Occipital lobe (tissue), 1 donor: ENCODE measurements at regions not wholly inside any gene's neighbourhood (a gene's known extent, or its start where the extent isn't known, plus 50 kb on each side); places are given as distances from the start of the nearest gene placed in this dataset.

ENCODE experiments used
- DNase-seq: peaks from one replicate; lab custom pipeline; 2025; lab: John Stamatoyannopoulos, UW

DNA sequence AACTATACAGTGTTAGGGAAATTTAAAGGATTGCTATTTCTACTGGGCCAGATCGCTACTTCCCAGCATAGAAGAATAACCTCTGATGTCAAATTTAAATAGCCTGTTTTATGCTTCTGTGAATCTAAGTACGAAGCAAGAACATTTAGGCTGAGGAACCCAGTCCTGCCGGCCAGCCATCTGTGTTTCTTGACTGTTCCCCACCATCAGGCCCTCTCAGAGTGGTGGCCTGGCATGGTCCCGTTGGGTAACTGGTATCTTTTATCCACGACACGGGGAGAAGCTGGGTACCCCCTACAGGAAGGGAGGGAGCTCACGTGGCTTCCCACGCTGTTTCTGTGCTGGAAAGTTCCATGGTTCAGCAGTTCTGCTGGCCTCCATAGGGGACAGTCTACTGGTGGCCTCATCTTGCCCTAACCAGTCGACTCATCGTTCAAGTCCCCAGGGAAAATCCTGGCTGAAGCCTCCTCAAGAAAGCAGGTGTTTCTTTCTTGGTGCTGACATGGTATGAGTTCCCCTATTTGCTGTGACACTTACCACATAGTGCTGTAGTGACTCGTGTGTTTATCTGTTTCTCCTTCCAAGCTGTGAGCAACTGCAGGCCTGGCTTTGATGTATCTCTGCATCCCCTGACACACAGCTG, 201.7 kb upstream of the NLRP1 start:
- no peak for DNase-seq

DNA sequence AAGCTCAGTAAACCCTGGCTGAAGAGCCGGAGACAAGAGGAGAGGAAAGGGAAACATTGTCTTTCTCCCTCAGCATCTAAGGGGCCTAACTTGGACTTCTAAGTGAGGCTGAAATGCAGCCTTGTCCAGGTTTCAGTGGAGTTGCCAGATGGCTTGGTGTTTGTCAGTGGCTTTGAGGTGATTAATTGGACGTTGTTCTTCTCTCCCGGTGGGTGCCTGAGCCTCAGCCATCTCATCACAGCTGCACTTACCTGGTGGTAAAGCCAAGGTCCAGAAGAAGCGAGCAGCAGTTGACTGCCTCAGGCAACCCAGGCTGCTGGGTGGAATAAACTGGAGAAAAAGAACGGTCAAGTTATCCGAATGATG, 202.2 kb upstream of the NLRP1 start:
- no peak for DNase-seq

DNA sequence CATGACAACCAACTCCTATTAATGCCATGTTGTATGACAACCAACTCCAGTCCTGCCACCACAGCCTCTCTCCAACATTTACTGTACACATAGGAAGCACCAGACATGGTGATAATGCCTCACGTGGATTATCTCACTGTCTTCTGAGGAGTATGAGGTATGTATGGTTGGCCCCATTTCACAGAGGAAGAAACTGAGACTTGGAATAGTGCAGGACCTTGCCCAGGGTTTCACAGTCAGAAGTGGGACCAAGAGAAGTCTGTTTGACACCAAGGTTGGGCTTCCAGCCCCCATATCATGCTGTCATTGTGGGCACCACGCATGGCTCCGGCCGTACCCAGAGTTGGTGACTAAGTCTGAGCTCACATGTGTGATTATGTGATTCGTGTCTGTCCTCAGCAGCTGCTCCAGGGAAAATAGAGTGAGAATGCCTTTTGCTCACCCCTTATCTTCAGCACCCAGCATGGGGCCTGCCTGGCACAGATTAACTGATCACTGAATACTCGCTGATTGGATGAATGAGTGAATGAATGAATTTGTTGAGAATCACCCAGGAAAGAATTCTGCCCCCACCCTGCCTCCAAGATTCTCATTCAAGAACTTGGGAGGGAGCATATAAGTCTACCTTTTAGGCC, 204.1 kb upstream of the NLRP1 start:
- DNase-seq, result no peak

DNA sequence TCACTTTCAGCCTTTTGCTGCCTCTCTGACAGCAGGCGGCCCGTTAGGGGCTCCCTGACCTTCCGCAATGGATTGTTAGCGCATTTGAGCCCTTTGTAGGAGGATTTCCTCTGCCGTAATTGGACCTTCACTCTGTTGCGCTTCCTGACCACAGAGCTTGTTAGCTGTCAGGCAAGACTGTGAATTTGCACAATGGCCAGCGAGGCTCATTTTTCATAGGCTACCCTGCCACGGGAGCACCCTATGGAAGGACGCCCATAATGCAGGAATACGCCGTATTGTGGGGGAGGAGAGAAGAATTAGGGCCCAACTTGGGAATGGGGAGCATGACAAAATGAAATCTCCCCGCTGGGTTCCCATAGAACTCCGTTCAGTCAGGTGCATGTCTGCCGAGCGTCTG, 205.2 kb upstream of the NLRP1 start:
- no peak for DNase-seq

DNA sequence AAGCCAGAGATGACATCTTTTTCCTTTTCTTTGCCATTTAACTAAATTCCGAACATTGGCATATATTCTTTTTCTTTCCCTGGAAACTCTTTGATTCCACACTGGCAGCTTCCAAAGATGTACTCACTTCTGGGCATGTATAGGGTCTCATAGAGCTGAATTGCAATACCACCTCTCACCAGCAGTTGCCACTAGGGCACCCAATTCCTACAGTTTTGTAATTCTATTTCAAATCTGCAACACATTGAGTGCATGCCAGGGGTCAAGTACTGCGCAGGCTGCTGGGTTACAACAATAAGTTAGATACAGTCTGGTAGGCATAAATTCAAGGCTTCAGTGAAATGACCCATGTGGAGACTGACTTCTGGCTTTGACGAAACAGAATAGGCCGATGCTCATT, 208.8 kb upstream of the NLRP1 start:
- DNase-seq, result no peak

DNA sequence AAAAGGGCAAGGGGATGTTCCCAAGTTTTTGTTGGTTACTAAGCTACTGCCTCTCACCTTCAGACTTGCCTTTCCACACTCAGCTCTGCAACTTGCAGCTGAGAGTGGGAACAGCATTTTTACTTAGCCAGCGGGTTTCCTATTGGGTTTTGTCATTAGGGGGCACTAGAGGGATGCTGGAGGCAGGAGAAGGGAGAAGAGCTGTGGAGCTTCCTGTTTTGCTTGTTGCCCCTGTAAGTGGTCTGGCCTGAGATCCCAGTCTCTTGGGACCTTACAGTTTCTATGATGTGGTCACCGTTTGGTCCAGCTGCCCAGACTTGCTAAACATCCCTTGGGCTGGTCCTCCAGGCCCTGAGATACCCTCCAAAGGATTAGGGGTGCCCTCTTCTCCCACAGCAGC, 209.6 kb upstream of the NLRP1 start:
- no peak for DNase-seq

DNA sequence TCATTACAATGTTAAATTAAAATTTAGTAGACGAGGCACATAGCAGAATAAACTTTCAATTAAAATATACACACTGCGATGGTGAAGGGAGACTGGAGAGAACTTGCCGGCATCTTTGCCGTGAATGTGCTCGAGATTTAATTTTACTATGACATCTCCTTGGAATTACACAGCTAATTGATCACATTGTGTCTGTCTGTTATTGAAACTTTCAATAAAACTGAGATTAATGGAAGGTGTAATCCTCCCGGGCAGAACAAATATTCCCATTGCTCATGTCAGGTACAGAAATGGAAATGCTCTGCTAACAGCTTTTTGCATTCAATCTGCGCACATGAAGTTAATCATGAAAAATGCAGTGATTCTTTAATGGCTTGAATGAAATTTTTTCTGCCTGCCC, 210.1 kb upstream of the NLRP1 start:
- no peak for DNase-seq

DNA sequence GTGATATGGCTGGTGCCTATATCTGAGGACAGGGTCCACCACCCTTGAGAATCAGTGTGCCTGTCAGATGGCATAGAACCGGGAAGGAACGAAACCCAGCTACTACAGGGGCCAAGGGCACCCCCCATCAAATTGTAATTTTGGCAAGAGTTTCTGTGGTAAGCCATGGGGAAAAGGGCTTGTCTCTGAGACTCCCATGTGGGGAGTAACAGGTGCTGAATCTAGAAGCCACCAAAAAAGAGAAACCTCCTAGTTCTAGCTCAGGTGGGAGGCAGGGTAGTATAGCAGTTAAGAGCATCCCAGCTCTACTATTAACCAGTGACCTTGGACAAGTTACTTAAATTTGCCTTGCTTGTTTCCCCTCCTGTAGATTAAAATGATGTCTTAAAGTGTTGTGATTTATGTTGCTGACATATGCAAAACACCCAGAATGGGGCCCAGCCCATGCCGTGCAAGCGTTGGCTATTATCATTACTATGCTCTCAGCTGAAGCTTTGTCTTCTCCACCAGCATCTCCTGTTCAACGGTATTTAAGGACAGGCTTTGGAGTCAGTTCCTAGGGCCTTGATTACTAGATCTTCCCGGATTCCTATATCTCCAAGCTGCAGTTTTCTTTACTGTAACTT, 210.7 kb upstream of the NLRP1 start:
- DNase-seq, result no peak

DNA sequence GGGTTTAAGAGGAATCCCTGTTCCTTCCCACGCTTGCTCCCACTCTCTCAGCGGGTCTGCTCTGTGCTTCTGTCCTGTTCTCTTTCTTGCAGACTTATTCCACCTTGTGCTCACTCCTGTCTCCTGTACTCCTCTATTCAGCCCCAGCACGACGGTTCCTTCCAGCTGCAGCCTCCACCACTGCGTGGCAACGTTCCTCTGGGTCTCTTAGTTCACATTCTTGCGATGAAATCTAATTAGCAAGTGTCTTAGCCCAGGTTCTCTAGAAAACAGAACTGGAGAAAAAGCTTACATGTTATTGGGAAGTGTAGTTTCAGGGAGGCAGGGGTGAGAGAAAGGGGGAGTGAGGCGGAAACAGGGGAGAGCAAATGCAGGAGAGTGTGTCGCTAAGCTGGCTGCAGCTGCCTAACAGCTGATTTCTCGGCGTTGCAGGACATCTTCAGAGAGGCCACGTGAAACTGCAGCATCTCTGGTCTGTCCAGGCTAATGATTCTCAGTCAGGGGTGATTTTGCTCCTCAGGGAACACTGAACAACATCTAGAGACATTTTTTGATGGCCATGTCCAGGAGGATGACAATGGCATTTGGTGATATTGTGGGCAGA, 213.2 kb upstream of the NLRP1 start:
- no peak for DNase-seq

DNA sequence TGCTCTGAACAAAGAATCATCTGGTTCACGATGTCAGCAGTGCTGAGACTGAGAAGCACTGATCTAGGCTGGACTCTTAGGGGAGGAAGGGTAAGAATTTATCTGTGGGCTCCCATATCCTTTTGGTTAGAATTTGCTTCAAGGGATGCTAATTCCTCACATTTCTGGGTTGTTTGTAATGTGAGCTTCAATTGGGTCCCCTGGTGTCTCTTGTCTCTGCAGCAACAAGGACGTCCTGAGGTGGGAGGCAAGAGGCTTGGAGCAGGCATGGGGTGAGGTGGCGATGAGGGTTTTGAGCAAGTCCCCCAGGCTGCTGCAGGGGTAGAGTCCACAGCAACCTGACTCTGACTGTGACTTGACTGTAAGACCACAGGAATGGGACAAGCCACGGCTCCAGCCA, 213.8 kb upstream of the NLRP1 start:
- no peak for DNase-seq

DNA sequence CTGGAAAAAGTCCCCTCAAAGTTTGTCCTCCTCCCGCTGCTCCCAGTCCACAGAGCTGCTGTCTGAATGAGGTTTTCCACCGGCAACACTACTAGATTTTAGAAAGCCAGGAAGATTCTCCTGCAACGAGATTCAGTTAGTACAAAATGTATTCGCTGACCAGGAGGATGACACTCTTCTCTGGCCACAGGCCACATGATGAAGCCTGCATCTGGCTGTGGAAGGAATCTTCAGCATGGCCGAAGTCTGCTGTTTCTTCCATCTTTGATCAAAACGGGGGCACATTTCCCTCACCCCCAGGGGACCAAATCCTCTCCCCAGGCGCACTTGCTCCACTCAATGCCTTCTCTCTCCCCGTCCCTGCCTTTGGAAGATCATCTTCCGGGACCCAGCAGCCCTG, 215.8 kb upstream of the NLRP1 start:
- no peak for DNase-seq

DNA sequence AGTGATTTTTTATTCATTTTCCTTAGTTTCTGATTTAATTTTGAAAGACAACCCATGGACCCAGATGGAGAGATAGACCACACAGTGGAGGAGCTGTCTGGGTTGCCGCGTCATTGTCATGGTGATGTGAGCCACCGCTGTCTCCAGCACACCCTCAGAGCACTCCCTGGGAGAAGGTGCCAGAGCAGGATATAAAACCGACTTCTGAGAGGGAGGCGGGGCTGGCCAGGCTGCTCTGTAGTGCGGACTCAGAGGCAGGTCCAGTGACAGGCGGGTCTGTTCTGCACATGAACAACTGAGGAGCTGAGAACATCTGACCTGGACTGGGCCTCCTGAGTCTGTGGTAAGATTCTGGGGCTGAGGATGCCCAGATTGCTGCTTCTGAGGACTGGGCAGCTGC, 216.3 kb upstream of the NLRP1 start:
- no peak for DNase-seq

DNA sequence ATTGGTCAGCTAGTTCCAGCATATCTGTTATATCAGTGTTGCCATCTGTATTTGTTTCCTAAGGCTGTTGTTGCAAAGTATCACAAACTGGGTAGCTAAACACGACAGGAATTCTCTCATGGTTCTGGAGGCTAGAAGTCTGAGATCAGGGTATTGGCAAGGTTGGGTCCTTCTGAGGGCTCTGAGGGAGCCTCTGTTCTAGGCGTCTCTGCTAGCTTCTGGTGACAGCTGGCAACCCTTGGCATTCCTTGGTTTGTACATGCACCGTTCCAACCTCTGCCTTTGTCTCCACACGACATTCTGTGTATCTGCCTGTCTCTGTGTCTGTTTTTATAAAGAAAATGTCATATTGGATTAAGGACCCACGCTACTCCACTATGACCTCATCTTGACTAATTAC, 219.9 kb upstream of the NLRP1 start:
- no peak for DNase-seq

DNA sequence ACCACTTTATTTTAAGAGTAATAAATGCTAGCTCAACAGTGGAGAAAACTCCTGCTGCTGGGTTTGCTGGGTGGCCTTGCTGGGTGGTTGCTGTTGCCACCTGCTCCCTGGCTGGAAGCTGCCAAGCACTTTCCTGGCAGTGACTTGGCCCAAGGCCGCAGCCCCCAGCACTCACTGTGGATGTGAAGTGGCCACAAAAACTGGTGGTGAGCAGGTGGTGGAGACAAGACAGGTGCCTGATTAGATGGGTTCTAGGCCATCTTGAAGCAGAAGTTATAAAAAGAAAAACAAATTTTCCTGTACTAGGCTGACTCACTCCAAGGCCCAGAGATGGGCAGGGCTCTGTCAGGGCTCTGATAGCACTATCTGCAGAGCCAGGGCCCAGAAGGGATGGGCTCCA, 224.7 kb upstream of the NLRP1 start:
- no peak for DNase-seq

DNA sequence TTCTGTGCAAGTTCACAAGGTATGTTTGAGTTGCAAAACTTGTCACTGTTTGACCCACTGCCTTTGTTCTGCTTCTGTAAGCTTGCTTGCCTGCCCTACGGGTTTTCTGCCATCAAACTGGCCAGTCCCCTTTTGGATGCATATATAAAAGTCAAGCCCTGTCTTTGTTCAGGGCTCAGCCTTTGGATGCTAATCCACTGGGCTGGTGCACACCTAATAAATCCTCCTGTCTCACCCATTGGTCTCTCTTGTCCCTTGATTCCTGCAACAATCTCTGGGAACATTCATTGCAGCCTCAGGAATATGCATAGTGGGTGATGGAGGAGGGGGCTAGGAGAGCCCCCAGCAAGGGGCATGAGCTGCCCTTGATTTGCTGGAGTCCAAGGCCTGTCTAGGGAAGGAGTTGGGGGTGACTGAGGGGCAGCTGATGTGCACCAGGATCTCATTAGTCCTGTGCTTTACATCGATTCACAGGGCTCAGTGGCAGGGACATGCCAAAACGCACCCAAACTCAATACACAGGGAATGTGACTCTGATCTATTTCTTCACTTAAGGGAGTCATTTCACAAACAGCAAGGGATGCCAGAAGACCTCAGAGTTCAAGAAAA, 225.4 kb upstream of the NLRP1 start:
- DNase-seq, result no peak

DNA sequence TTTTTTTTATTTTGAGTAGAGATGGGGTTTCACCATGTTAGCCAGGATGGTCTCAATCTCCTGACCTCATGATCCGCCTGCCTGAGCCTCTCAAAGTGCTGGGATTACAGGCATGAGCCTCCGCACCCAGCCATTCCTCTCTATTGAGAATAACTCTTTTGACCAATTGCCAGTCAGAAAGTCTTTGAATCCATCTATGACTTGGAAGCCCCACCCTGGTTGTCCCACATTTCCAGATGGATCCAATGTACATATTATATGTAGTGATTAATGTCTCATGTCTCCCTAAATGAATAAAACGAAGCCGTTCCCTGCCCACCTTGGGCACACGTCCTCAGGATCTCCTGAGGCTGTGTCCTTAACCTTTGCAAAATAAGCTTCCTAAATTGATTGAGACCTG, 228.3 kb upstream of the NLRP1 start:
- DNase-seq, result no peak

DNA sequence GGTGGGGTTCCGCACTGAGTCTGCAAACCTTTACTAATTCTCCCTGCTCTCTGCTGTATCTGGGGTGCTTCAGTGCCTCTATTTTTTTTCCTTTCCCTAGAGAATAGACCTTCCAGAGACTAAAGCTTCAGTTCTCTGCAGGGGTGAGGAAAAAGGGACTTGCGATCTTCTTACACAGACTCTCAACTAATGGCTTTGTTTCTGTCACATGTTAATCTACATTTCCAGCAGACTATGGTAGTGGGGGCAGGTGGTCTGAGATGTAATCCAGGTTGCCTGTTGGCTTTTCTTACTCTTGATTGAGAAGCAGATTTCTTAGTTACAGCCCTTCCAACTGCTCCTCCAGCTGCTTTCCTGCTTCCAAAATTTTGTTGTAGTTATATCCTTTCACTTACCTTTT, 229.0 kb upstream of the NLRP1 start:
- no peak for DNase-seq

DNA sequence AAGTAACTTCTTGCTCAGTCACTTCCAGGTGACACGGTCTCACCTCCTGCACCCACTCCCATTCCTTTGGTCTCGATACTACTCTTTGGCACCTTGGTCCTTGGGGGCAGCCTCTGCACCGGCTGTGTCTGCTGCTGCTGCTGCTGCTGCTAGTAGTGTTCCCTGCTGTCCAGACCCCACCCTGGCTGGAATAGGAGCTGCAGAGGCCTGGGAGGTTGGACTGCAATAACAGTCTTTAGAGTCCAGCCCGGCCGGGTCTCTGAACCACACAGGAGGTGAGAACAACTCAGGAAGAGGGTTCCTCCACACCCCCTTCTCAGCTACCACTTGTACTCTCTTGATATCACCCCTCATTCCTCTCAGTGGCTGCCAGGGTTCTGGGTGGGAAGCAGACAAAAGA, 231.1 kb upstream of the NLRP1 start:
- no peak for DNase-seq

DNA sequence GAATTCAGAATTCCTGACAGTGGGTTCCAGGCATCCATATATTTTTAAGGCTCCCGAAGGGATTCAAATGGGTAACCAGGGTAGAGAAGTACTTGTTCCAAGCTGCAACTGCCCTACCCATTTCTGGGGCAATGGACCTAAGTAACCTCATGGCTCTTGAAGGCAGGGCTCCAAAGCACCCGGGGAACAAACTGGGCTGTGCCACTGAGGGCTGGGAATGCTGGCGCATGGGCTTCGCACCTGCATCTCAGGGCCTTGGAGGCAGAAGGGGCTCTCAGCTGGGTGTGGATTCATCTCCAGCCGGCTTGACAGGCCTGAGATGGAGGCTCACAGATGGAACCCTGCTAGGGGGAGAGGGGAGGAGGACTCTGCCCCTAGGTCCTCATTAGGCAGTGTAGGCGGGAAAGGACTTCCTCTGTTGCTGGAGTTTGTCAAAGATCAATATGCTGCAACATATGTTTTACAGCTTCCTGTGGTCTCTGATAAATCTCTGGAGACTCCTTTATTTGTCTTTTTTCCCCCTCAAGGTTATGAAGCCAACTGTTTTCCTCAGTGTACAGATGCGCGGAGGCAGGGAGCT, 232.3 kb upstream of the NLRP1 start:
- DNase-seq, result no peak

DNA sequence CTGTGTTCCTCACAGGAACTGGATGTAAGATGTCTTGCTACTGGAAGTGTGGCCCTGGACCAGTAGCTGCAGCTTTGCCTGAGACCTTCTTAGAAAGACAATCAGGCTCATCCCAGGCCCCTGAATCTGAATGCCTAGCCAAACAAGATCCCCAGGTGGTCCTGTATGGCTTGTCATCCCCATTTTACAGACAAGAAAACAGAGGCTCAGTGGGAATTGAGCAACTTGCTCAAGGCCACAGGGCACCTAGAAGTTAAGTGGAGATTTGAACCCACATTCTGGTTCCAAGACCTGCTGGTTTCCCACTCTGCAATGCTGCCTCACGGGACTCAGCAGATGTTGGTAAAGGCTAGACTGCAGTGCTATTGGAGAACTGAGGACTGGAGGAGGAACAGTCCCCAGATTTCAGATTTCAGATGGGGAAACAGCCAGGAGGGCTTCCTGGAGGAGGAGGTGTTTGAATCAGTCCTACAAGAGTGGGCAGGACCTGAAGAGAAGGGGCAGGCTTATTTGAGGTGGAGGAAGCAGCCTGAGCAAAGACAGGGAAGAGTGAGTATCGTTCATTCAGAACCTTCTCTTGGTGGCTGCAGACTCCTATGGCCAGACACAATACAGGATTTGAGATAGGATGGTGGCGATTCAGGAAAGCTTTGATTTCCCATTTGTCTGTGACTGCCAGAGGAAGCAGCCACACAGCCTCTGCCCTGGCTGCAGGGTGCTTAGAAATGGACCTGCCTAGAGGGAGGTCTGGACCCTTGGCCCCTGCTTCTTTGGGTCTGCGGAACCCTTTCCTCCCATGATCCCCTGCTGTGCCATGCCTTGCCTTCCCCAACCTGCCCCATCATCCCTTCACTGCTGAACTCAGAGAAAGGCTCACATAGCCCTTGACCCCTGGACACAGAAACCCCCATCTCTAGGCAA, 233.4 kb upstream of the NLRP1 start:
- DNase-seq, result no peak

DNA sequence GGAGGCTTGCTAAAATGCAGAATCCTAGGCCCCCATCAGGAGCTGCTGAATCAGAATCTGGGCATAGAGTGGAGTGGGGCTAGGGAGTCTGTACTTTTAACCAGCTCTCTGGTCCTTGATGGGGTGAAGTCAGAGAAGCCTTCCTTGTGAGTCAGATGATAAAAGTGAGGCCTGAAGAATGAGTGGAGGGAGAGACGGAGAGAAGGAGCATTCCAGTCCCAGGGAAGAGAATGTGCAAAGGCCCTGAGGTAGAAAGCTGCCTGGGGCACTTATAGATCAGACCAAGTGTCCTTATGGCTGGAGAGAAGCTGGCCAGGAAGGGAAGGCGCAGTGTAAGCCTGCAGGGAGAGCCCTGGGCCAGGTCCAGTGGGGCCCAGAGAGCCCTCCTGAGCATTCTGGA, 235.1 kb upstream of the NLRP1 start:
- DNase-seq, result no peak
